Pancreas (tissue), 10 donors: ENCODE measurements at regions not wholly inside any gene's neighbourhood (a gene's known extent, or its start where the extent isn't known, plus 50 kb on each side); places are given as distances from the start of the nearest gene placed in this dataset.
A peak's percentile ranks its signal among the peaks of the same experiment; 100 is the strongest.
"Not testable (repeated sequence)": the region's sequence is repeated elsewhere in the genome, so short reads cannot be mapped to it uniquely, and the experiment has no call there.

Experiments
- ATAC-seq, 4 donors: fragments of 200-7000 bp; cut with Tn5 transposase; one replicate each; pipeline versions ENCODE4 v1.8.0 to v1.9.1; 2020; ENCODE audit warnings: mild to moderate bottlenecking in 4 of 4, moderate library complexity in 4 of 4
- DNase-seq, 6 donors: peaks; one replicate each; pipeline ENCODE4 v3.0.0-alpha.2; 2020
- FAIRE-seq: peaks from 2 replicates; lab custom pipeline; 2012; peaks lifted over from hg19 to GRCh38; lab: Jason Lieb, UNC
- H3K27ac ChIP-seq, 4 donors: fragments of 200-600 bp; sonication (generic); 1 replicate in 3 of 4; 2 replicates in 1 of 4; pipeline versions ENCODE4 v1.5.0 to v1.8.0; 2020
- H3K27me3 ChIP-seq, 4 donors: fragments of 200-600 bp; one replicate each; pipeline ENCODE4 v1.8.0; 2021
- H3K36me3 ChIP-seq, 3 donors: fragments of 200-600 bp; sonication (generic) in 1 of 3; one replicate each; pipeline versions ENCODE4 v1.5.0 to v1.8.0; 2020 to 2021
- H3K4me1 ChIP-seq, 3 donors: fragments of 200-600 bp; one replicate each; pipeline ENCODE4 v1.8.0; 2021
- H3K4me3 ChIP-seq, 4 donors: fragments of 200-600 bp; sonication (generic) in 2 of 4; one replicate each; pipeline versions ENCODE4 v1.5.0 to v1.8.0; 2020 to 2021
- H3K9me3 ChIP-seq, 4 donors: fragments of 200-600 bp; one replicate each; pipeline ENCODE4 v1.8.0; 2021
- WGBS, 2 donors: extraction: QIAGEN DNeasy Blood & Tissue Kit; methylation state at CpG; one replicate each; pipeline ENCODE4 v1.1.7; 2013; 5-methylcytosine and 5-hydroxymethylcytosine counted together
- intact Hi-C, 3 donors: fragments of 100-400 bp; cut with DNase I; formaldehyde crosslinking; loops; one replicate each; pipeline versions ENCODE4 v1.11.1 to v1.14.2; 2022
- TF ChIP-seq, protein P1 (sequence below), 4 donors: fragments of 200-600 bp; sonication (generic) in 3 of 4; IDR thresholded peaks; one replicate each; pipeline versions ENCODE4 v1.5.0 to v1.8.0; 2021; ENCODE audit warnings: antibody characterized with exemption in 4 of 4
- donor health status: healthy with polysubstance abuse.
- donor health status: DM: no; HTN: no; CAD: no; lungs with moderate emphysema.
- donor health status: DM: no; HTN: no; CAD: no.
- donor health status: control.
- donor health status: control.
- donor health status: Bipolar disorder and iron deficiency.
- donor health status: DM: yes; HTN: yes; CAD: no.
- donor health status: DM: no; HTN: no; CAD: no.
- donor health status: DM: no; HTN: no; CAD: no.
- donor health status: DM: yes; HTN: yes; CAD: no.

DNA sequence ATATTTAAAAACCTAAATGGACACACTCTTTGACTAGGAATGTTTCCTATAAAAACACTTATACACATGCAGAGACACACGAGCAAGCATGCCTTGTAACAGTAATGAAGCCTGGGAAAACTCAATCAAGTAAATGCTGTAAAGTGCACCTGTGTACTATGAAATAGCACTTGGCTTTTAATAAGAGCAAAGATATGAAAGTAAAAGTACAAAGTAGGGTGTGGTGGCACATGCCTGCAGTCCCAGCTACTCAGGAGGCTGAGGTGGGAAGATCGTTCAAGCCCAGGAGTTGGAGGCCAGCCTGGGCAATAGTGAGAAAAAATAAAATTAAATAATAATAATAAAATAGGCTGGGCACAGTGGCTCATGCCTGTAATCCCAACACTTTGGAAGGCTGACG, 166.9 kb upstream of the GRK3 start:
- TF ChIP-seq, protein P1, sequence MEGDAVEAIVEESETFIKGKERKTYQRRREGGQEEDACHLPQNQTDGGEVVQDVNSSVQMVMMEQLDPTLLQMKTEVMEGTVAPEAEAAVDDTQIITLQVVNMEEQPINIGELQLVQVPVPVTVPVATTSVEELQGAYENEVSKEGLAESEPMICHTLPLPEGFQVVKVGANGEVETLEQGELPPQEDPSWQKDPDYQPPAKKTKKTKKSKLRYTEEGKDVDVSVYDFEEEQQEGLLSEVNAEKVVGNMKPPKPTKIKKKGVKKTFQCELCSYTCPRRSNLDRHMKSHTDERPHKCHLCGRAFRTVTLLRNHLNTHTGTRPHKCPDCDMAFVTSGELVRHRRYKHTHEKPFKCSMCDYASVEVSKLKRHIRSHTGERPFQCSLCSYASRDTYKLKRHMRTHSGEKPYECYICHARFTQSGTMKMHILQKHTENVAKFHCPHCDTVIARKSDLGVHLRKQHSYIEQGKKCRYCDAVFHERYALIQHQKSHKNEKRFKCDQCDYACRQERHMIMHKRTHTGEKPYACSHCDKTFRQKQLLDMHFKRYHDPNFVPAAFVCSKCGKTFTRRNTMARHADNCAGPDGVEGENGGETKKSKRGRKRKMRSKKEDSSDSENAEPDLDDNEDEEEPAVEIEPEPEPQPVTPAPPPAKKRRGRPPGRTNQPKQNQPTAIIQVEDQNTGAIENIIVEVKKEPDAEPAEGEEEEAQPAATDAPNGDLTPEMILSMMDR (IDR thresholded peaks at IDR 0.05) = no peak
- no peaks in the 10 kb centered on the region for H3K9me3 ChIP-seq
- H3K36me3 ChIP-seq = no peaks in the 10 kb centered on the region
- no peak overlapping the region for H3K4me3 ChIP-seq
- H3K4me1 ChIP-seq = peaks cover 0 to 10% (median 10%) of the 10 kb centered on the region in 3 donors
- FAIRE-seq = no peak
- no peak for DNase-seq
- no peak overlapping the region for H3K27ac ChIP-seq
- no peaks in the 10 kb centered on the region for H3K27me3 ChIP-seq
- no peak for ATAC-seq
- intact Hi-C loops = no loop called here
- WGBS, 2 donors = 70 to 72% methylated on average over 3 of the region's 3 CpGs

DNA sequence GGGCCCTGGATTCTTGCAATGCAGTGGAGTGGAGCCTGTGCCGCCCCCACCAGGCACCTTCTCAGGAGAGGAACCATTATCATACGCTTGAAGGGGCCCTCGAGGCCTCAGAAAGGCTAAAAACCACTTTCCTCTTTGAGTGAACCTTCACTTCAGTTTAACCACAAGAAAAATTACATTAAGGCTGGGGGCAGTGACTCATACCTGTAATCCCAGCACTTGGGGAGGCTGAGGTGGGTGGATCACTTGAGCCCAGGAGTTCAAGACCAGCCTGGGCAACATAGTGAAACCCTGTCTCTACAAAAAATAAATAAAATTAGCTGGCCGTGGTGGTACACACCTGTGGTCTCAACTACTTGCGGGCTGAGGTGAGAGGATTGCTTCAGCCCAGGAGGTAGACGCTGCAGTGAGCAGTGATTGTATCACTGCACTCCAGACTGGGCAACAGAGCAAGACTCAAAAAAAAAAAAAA, 165.8 kb upstream of the GRK3 start:
- H3K27ac ChIP-seq, FAIRE-seq, H3K9me3 ChIP-seq, H3K4me3 ChIP-seq, ATAC-seq, DNase-seq, intact Hi-C loops, H3K27me3 ChIP-seq, H3K36me3 ChIP-seq: not testable (repeated sequence)
- WGBS, 2 donors = 89 to 93% methylated on average over 6 of the region's 6 CpGs
- H3K4me1 ChIP-seq = peaks cover 0 to 20% (median 10%) of the 10 kb centered on the region in 3 donors

DNA sequence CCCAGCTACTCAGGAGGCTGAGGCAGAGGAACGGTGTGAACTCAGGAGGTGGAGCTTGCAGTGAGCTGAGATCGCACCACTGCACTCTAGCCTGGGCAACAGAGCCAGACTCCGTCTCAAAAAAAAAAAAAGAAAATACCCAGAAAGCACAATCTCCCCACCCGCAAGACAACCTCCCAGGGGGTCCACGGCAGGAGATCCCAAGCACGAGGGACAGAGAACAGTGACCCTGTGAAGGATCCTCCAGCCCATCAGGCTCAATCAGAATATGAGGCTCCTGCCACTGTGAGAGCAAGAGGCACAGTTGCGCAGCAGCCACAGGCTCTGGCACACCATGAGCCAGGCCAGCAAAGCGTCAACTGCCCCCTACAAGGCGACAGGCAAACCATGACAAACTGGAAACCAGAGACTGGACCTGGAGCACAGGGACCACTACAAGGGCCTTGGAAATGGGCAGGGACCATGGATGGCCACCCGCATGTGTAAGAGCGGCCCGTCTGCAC, 164.8 kb upstream of the GRK3 start:
- H3K36me3 ChIP-seq = no peaks in the 10 kb centered on the region
- no peak overlapping the region for H3K4me3 ChIP-seq
- intact Hi-C loops = no loop called here
- H3K9me3 ChIP-seq = no peaks in the 10 kb centered on the region
- WGBS, 2 donors = 92 to 98% methylated on average over 12 of the region's 12 CpGs
- no peak for DNase-seq
- peaks cover 0 to 20% (median 10%) of the 10 kb centered on the region in 3 donors for H3K4me1 ChIP-seq
- no peak for FAIRE-seq
- ATAC-seq = no peak
- peak overlapping the region in 1 of 4 donors; percentile 69 for H3K27ac ChIP-seq
- TF ChIP-seq, protein P1 (IDR thresholded peaks at IDR 0.05) = no peak
- no peaks in the 10 kb centered on the region for H3K27me3 ChIP-seq

DNA sequence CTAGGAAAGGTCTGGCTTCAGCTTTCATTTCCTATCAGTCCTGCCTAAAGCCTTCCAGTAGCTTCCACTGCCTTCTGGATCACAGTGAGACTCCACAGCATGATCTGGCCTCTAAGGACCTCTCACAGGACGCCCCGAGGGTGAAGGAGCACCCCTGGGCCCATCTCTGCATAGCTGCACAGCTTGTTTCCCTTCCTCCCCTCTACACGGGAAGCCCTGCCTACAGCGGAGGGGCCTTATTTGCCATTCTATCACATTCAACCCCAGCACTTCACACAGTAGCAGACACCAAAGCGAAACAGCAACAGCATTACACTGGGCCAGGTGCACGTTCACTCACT, 162.3 kb upstream of the GRK3 start:
- H3K9me3 ChIP-seq = no peaks in the 10 kb centered on the region
- TF ChIP-seq, protein P1 (IDR thresholded peaks at IDR 0.05) = no peak
- H3K4me3 ChIP-seq = peak overlapping the region in 1 of 4 donors; percentile 73
- no peaks in the 10 kb centered on the region for H3K36me3 ChIP-seq
- intact Hi-C loops = no loop called here
- peaks cover 0 to 16% (median 10%) of the 10 kb centered on the region in 3 donors for H3K4me1 ChIP-seq
- no peak for DNase-seq
- no peak for ATAC-seq
- no peak for FAIRE-seq
- 85 to 91% methylated on average over 6 of the region's 6 CpGs for WGBS, 2 donors
- peak overlapping the region in 3 of 4 donors; percentile 42 to 81 (median 49) for H3K27ac ChIP-seq
- no peaks in the 10 kb centered on the region for H3K27me3 ChIP-seq

DNA sequence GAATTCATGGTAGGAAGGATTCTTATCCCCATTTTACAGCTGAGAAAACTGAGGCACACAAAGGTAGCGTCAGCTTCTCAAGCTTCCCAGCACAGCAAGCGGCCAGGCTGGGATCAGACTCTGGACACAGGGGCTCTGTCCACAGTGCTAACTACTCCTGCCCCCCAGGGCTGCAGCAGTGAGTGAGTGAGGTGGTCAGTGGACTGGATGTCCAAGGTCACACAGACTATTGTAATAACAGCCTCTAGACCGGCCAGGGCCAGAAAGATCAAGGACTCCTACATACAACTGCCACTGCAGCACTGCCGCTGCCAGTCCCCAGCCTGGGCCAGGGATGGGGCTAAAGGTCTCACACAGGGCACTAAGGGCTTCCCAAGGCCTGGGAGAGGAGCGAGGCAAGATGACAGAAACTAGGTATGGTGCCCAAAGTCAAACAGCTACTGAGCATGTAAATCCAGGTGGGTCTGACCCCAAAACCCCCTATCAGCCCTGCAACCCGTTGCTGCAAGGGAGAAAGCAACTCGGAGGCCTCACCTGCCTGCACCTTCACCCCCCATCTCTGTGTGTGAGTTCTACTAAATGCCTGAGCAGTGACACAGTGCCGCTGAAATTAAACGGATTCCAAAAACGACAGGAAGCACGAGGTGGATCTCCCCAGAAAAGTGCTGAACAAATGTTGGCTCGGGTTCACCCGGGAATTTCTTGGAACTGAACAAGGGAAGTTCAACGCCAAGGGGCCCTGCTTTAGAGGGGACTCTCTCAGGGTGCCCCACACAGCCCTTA, 161.8 kb upstream of the GRK3 start:
- 41 to 47% methylated on average over 14 of the region's 14 CpGs for WGBS, 2 donors
- intact Hi-C loops = no loop called here
- ATAC-seq = no peak
- peak in 2 of 6 donors; percentile 38 to 60 for DNase-seq
- no peak for FAIRE-seq
- Histone ChIP-seq H3K27me3 (no peaks in the 10 kb centered on the region), H3K27ac (peak overlapping the region; percentile 42 to 81 (median 60)), H3K4me3 (peak overlapping the region in 1 of 4 donors; percentile 73), H3K4me1 (peaks cover 0 to 16% (median 10%) of the 10 kb centered on the region in 3 donors), H3K36me3 (no peaks in the 10 kb centered on the region), H3K9me3 (no peaks in the 10 kb centered on the region)
- TF ChIP-seq, protein P1 (IDR thresholded peaks at IDR 0.05) = no peak
